ENCODE measurements at regions not wholly inside any gene's neighbourhood (a gene's known extent, or its start where the extent isn't known, plus 50 kb on each side); places are given as distances from the start of the nearest gene placed in this dataset.

DNA sequence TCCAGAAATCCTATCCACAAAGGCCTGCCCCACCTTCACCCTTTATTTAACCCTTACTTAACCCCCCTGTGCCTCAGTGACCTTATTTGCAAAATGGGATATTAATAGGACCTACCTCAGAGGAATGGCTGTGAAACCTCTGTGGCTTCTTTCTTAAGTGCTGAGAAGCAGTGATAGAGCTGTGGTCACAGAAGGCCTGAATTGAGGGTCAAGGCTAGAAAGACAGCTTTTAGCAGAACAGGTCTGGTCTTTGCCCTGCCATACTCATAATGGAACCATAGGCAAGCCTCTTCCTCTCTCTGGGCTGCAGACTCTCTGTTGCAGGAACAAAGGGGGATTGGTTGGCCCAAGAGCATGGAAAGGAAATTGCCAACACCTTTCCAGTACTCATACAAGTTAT is 63.5 kb upstream of the MAMLD1 start:
- TF ChIP-seq, protein P1, sequence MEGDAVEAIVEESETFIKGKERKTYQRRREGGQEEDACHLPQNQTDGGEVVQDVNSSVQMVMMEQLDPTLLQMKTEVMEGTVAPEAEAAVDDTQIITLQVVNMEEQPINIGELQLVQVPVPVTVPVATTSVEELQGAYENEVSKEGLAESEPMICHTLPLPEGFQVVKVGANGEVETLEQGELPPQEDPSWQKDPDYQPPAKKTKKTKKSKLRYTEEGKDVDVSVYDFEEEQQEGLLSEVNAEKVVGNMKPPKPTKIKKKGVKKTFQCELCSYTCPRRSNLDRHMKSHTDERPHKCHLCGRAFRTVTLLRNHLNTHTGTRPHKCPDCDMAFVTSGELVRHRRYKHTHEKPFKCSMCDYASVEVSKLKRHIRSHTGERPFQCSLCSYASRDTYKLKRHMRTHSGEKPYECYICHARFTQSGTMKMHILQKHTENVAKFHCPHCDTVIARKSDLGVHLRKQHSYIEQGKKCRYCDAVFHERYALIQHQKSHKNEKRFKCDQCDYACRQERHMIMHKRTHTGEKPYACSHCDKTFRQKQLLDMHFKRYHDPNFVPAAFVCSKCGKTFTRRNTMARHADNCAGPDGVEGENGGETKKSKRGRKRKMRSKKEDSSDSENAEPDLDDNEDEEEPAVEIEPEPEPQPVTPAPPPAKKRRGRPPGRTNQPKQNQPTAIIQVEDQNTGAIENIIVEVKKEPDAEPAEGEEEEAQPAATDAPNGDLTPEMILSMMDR (IDR thresholded peaks at IDR 0.05; ENCODE audit: insufficient read depth, low read depth, low read length, missing control alignments): no peak
- DNase-seq (ENCODE audit: low read depth): no peak
- H3K4me3 ChIP-seq (ENCODE audit: low read length): no peak overlapping the region

DNA sequence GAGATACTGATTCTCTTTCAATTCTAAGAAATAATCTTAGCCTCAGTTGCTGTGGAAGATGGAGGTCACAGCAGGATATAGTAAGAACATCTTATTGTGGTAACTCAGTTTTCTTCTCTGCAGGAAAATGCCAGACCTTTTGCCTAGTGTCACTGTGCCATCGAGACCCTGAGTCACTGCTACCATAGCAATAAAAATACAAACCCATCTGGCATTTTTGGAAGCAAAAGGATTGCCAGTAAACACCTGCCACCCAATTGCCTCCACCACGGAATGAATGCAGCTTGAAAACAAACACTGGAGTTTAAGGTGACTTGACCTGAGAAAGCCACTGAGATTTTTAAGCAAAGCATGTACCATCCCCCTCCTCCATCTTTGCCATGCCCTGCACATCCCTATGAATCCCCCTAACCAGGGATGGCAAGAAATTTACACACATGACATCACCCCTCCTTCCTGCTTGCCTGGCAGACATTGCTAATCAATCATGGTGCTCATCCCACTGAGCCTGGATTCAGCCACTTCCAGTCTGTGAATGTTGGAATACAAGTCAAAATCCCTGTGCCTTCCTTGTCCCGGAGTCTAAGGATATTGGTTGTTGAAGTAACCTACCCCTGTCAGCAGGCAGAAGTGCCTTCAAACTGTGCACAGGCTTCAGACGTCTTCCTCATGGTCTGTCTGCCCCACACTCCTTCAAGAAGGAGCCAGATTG is 59.6 kb upstream of the MAMLD1 start:
- TF ChIP-seq, protein P1 (IDR thresholded peaks at IDR 0.05; ENCODE audit: insufficient read depth, low read depth, low read length, missing control alignments): no peak
- H3K4me3 ChIP-seq (ENCODE audit: low read length): no peak overlapping the region
- no peak for DNase-seq (ENCODE audit: low read depth)

DNA sequence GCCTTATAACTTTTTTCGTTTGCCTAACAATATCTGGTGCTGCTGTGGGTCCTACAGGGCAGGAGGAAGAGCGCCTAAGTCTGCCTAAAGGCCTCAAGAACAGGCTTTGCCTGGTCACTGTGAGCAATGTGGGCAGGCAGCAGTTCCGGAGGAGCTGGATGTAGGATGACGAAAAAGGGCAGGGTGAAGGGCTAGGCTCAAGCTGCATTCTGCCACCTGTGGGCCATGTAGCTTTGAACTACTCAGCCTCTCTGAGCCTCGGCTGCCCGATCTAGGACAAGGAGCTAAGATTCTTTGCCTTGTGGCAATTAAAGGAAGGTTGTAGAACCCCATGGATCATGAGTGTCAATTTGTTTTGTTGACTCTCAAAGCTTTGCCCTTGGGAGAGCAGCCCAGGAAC is 57.1 kb upstream of the MAMLD1 start:
- no peak overlapping the region for H3K4me3 ChIP-seq (ENCODE audit: low read length)
- DNase-seq (ENCODE audit: low read depth): no peak
- TF ChIP-seq, protein P1 (IDR thresholded peaks at IDR 0.05; ENCODE audit: insufficient read depth, low read depth, low read length, missing control alignments): no peak

DNA sequence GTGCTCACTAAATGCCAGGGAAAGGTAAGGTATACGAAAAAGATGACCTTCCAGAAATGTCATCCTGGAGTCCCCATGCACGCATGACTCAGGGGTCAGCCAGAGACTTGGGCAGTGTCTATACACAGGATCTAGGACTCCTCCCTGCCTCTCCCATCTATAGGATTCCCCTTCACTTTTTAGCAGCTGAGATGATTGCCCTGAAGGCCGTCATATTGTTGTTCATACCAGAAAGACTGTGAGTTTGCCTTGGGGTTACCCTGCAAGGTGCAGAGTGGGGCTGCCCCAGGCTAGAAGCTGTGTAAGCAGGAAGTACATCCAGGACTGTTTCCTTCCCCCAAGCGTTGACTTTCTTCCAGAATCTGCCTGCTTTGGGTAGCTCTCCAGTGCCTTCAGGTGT is 55.1 kb upstream of the MAMLD1 start:
- DNase-seq (ENCODE audit: low read depth): no peak
- TF ChIP-seq, protein P1 (IDR thresholded peaks at IDR 0.05; ENCODE audit: insufficient read depth, low read depth, low read length, missing control alignments): no peak
- no peak overlapping the region for H3K4me3 ChIP-seq (ENCODE audit: low read length)

DNA sequence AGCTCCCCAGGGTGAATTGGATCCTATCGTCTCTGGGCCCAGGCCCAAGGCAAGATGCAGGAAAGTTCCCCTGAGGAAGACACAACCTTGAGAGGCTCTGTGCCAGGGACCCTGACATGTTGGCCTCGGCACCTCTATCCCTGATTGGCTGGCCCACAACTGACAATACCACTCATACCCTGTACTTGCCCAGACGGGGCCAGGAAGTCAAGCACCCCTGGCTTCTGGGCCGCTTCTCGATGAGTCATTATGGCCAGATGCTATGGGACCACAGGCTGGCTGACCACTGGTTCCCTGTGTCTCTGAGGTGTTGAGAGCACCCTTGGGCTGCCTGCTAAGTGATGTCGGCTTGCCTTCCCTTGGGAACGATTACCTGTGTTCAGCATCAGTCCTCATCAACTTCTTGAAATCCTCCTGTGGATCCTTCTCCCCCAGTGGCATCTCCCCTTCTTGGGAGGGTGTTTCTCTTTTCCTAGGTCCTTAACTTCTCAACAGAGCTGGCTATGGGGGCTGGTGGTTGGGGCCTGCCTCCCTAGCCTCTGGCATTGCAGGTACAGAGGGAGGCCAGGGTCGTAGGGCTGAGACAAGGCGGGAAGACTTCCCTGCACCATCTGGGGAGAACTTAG is 54.5 kb upstream of the MAMLD1 start:
- no peak overlapping the region for H3K4me3 ChIP-seq (ENCODE audit: low read length)
- TF ChIP-seq, protein P1 (IDR thresholded peaks at IDR 0.05; ENCODE audit: insufficient read depth, low read depth, low read length, missing control alignments): no peak
- DNase-seq (ENCODE audit: low read depth): no peak

DNA sequence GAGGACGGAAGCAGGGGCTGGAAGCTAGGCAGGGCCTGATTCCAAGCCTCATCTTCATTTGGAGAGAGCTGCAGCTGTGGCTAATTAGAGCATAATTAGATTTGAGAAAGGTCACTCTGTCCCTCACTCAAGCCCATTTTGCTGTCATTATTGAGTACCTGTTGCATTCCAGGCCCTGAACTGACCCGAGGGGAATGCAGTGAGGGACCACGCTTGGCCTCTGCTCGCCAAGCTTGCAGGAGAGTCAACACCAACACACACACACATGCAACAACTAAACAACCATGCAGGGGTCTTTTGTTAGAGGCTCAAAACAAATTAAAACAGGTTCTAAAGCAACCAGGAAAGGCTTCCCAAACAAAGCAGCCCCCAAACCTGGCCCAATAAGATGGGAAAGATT is 52.7 kb upstream of the MAMLD1 start:
- no peak for DNase-seq (ENCODE audit: low read depth)
- TF ChIP-seq, protein P1 (IDR thresholded peaks at IDR 0.05; ENCODE audit: insufficient read depth, low read depth, low read length, missing control alignments): no peak
- H3K4me3 ChIP-seq (ENCODE audit: low read length): no peak overlapping the region

DNA sequence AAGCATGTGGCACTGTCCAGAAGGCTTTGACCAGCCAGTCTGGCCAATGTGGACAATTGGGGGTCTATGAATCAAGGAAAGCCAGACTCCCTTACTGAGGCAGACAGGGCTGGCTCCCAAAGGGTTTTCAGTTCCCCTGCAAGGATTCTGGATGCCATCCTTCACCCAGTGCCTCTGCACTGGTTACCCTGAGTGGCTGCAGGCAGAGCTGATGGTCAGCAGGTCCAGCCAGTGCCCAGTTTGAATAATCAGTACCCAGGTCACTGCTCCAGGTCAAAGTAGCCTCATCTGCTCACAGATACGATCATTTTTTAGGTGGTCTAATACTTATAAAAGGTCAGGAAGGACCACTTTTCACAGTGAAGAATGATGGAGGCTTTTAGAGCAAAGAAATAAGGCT is 52.2 kb upstream of the MAMLD1 start:
- DNase-seq (ENCODE audit: low read depth): no peak
- H3K4me3 ChIP-seq (ENCODE audit: low read length): no peak overlapping the region
- TF ChIP-seq, protein P1 (IDR thresholded peaks at IDR 0.05; ENCODE audit: insufficient read depth, low read depth, low read length, missing control alignments): no peak

Measured in epithelial cell of esophagus (primary cell).